Right lobe of liver (tissue), 6 donors: ENCODE measurements at regions not wholly inside any gene's neighbourhood (a gene's known extent, or its start where the extent isn't known, plus 50 kb on each side); places are given as distances from the start of the nearest gene placed in this dataset.

ENCODE experiments used
- ATAC-seq, 4 donors: fragments of 200-7000 bp; cut with Tn5 transposase; one replicate each; pipeline ENCODE4 v1.9.1; 2020; ENCODE audit warnings: mild to moderate bottlenecking in 4 of 4, moderate library complexity in 4 of 4
- DNase-seq, 3 donors: peaks; one replicate each; pipeline ENCODE4 v3.0.0-alpha.2; 2020
- H3K27ac ChIP-seq, 3 donors: fragments of 200-600 bp; one replicate each; pipeline ENCODE4 v1.8.0; 2022
- H3K27me3 ChIP-seq, 2 donors: fragments of 200-600 bp; one replicate each; pipeline ENCODE4 v1.8.0; 2022
- H3K36me3 ChIP-seq, 4 donors: fragments of 200-600 bp; sonication (generic) in 1 of 4; one replicate each; pipeline versions ENCODE4 v1.5.1 to v1.8.0; 2017 to 2022; ENCODE audit warnings: control low read depth in 1 of 4
- H3K4me1 ChIP-seq, 4 donors: fragments of 200-600 bp; sonication (generic) in 1 of 4; one replicate each; pipeline versions ENCODE4 v1.5.1 to v1.8.0; 2017 to 2022; ENCODE audit warnings: control low read depth in 1 of 4
- H3K4me3 ChIP-seq, 3 donors: fragments of 200-600 bp; one replicate each; pipeline ENCODE4 v1.8.0; 2022
- H3K9me3 ChIP-seq, 4 donors: fragments of 200-600 bp; sonication (generic) in 1 of 4; one replicate each; pipeline versions ENCODE4 v1.5.1 to v1.8.0; 2017 to 2022; ENCODE audit warnings: control low read depth in 1 of 4
- POLR2A ChIP-seq: fragments of 450-650 bp; IDR thresholded peaks from one replicate; pipeline ENCODE4 v1.6.1; 2017; ENCODE audit warnings: antibody characterized with exemption, mild to moderate bottlenecking
- WGBS: methylation state at CpG from one replicate; pipeline ENCODE4 v1.1.6; 2018; ENCODE audit warnings: low coverage, low lambda C conversion rate; ENCODE audit not compliant: insufficient coverage; ENCODE audit errors: missing lambda C conversion rate; 5-methylcytosine and 5-hydroxymethylcytosine counted together
- intact Hi-C, 2 donors: fragments of 100-400 bp; cut with DNase I; formaldehyde crosslinking; loops; one replicate each; pipeline versions ENCODE4 v1.11.2 to v1.14.1; 2022
- TF ChIP-seq, protein P1 (sequence below), 4 donors: fragments of 200-600 bp in 3 of 4; fragments of 450-650 bp in 1 of 4; IDR thresholded peaks; one replicate each; pipeline versions ENCODE4 v1.5.1 to v1.8.0; 2016 to 2022; ENCODE audit warnings: antibody characterized with exemption in 4 of 4, mild to moderate bottlenecking in 2 of 4
- donor health status: DM: no; HTN: yes; CAD: no.
- donor health status: DM: no; HTN: no; CAD: no.
- donor health status: DM: no; HTN: no; CAD: no.
- donor health status: DM: no; HTN: yes; CAD: no.
- donor health status: DM: no; HTN: yes; CAD: no.

- Histone ChIP-seq H3K4me1 (no peaks in the 10 kb centered on the region), H3K27me3 (no peaks in the 10 kb centered on the region), H3K9me3 (no peaks in the 10 kb centered on the region), H3K4me3 (no peak overlapping the region), H3K27ac (no peak overlapping the region), H3K36me3 (no peaks in the 10 kb centered on the region)
- ATAC-seq = no peak
- DNase-seq = no peak
- TF ChIP-seq POLR2A = no peak
- TF ChIP-seq, protein P1, sequence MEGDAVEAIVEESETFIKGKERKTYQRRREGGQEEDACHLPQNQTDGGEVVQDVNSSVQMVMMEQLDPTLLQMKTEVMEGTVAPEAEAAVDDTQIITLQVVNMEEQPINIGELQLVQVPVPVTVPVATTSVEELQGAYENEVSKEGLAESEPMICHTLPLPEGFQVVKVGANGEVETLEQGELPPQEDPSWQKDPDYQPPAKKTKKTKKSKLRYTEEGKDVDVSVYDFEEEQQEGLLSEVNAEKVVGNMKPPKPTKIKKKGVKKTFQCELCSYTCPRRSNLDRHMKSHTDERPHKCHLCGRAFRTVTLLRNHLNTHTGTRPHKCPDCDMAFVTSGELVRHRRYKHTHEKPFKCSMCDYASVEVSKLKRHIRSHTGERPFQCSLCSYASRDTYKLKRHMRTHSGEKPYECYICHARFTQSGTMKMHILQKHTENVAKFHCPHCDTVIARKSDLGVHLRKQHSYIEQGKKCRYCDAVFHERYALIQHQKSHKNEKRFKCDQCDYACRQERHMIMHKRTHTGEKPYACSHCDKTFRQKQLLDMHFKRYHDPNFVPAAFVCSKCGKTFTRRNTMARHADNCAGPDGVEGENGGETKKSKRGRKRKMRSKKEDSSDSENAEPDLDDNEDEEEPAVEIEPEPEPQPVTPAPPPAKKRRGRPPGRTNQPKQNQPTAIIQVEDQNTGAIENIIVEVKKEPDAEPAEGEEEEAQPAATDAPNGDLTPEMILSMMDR (IDR thresholded peaks at IDR 0.05) = no peak
- WGBS = 54% methylated on average over 3 of the region's 3 CpGs
- intact Hi-C loops = no loop called here
Measured at GRCh38 chr15:93859176-93859575, 372.2 kb upstream of the MCTP2 start.

DNA sequence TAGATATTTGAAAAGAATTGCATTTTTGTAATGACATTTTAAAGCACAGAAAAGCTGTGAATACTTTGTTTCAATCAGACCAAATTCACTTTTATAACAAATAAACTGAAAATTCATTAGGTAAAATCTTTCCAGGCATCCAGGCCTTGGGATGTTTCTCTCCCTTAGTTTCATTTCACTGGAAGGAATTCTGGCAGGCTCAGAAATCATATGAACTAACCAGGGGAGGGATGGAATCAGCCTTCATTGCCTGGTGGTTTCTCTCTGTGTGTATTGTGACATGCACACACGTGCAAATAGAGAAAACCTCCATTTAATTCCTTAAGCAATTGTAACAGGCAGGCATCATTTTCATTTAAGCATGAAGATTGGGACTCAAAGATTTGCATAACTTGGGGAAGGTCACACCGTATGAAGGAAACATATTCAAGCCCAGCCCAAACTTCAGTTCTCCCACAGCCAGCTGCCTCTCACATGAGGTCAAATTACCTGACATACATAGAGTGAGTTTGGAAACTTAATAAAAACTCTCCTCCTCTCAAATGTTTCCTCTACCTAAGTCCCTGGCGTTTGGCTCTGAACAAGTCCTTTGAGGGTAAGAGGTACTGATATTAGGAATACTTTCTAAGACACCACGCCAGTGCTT is 376.1 kb upstream of the MCTP2 start:
- ATAC-seq (no peak), DNase-seq (no peak)
- WGBS = 30% methylated on average over 4 of the region's 4 CpGs
- Histone ChIP-seq H3K9me3 (no peaks in the 10 kb centered on the region), H3K27me3 (no peaks in the 10 kb centered on the region), H3K36me3 (no peaks in the 10 kb centered on the region), H3K27ac (no peak overlapping the region), H3K4me3 (no peak overlapping the region), H3K4me1 (no peaks in the 10 kb centered on the region)
- TF ChIP-seq, protein P1 (IDR thresholded peaks at IDR 0.05) = no peak
- no peak for TF ChIP-seq POLR2A
- intact Hi-C loops = no loop called here

- Histone ChIP-seq H3K36me3 (no peaks in the 10 kb centered on the region), H3K4me1 (no peaks in the 10 kb centered on the region), H3K27ac (no peak overlapping the region), H3K9me3 (no peaks in the 10 kb centered on the region), H3K4me3 (no peak overlapping the region), H3K27me3 (no peaks in the 10 kb centered on the region)
- TF ChIP-seq, protein P1 (IDR thresholded peaks at IDR 0.05) = no peak
- no peak for TF ChIP-seq POLR2A
- intact Hi-C loops = no loop called here
- DNase-seq (no peak), ATAC-seq (no peak)
- WGBS = 72% methylated on average over 3 of the region's 3 CpGs
Measured at GRCh38 chr15:93854088-93854487, 377.3 kb upstream of the MCTP2 start.

DNA sequence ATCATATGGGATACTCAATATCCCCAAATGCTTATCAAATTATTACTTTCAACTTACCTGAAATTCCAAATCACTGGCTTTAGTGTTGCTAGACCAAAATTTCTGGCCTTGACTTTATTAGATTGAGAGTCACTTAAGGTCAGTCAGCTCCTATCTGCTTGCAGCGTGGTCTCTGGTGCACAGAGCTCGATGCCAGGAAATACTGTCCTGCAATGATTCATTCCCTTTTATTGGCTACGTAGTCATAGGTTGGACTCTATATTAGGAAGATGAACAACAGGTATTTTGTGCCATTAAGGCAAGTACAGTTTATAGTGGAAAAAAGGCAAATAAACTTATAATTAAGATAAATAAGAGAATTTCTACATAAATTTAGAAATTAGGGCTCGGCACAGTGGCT is 378.6 kb upstream of the MCTP2 start:
- DNase-seq (no peak), ATAC-seq (no peak)
- intact Hi-C loops = no loop called here
- no peak overlapping the region for H3K27ac ChIP-seq
- H3K4me3 ChIP-seq = no peak overlapping the region
- H3K27me3 ChIP-seq = no peaks in the 10 kb centered on the region
- no peak for TF ChIP-seq POLR2A
- TF ChIP-seq, protein P1 (IDR thresholded peaks at IDR 0.05) = no peak
- WGBS = 72% methylated on average over 4 of the region's 4 CpGs
- H3K36me3 ChIP-seq = no peaks in the 10 kb centered on the region
- no peaks in the 10 kb centered on the region for H3K4me1 ChIP-seq
- H3K9me3 ChIP-seq = no peaks in the 10 kb centered on the region

DNA sequence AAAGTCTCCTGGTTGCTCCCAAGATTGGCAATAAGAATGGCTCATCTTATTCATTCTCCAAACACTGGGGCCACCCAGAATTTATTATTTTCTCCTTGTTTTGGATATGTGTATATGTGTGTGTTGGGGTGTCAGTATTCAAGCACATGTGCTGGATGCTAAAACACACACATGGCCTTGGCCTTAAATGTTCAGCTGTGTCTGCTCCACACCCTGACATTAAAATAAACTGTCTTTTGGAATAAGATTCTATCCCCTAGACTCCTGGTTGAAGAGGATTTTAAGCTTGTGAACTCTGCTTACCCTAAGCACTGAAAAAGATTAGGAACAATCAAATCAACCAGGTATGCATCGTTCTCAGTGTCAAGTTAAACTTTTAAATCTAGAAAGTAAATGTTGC is 382.9 kb upstream of the MCTP2 start:
- intact Hi-C loops = no loop called here
- no peaks in the 10 kb centered on the region for H3K27me3 ChIP-seq
- ATAC-seq (no peak), DNase-seq (no peak)
- H3K4me3 ChIP-seq = no peak overlapping the region
- H3K9me3 ChIP-seq = no peaks in the 10 kb centered on the region
- WGBS = 36% methylated on average over 1 of the region's 1 CpG
- H3K36me3 ChIP-seq = no peaks in the 10 kb centered on the region
- no peaks in the 10 kb centered on the region for H3K4me1 ChIP-seq
- H3K27ac ChIP-seq = no peak overlapping the region
- TF ChIP-seq, protein P1 (IDR thresholded peaks at IDR 0.05) = no peak
- no peak for TF ChIP-seq POLR2A
